Upper lobe of left lung (tissue), 6 donors: ENCODE measurements at regions not wholly inside any gene's neighbourhood (a gene's known extent, or its start where the extent isn't known, plus 50 kb on each side); places are given as distances from the start of the nearest gene placed in this dataset.

Experiments
- ATAC-seq, 2 donors: fragments of 200-7000 bp; cut with Tn5 transposase; one replicate each; pipeline ENCODE4 v1.9.1; 2022; ENCODE audit warnings: mild to moderate bottlenecking in 2 of 2, moderate library complexity in 2 of 2; ENCODE audit not compliant: low FRiP score in 2 of 2
- DNase-seq, 2 donors: peaks; one replicate each; pipeline ENCODE4 v3.0.0-alpha.2; 2019 to 2020
- H3K27ac ChIP-seq, 4 donors: fragments of 200-600 bp; sonication (generic); one replicate each; pipeline ENCODE4 v1.5.1; 2016 to 2019
- H3K27me3 ChIP-seq, 4 donors: fragments of 200-600 bp; sonication (generic); one replicate each; pipeline ENCODE4 v1.5.1; 2017 to 2019
- H3K36me3 ChIP-seq, 4 donors: fragments of 200-600 bp; sonication (generic); one replicate each; pipeline ENCODE4 v1.5.1; 2016 to 2019
- H3K4me1 ChIP-seq, 4 donors: fragments of 200-600 bp; sonication (generic); one replicate each; pipeline ENCODE4 v1.5.1; 2018 to 2019
- H3K4me3 ChIP-seq, 4 donors: fragments of 200-600 bp; sonication (generic); one replicate each; pipeline ENCODE4 v1.5.1; 2017 to 2019; ENCODE audit warnings: mild to moderate bottlenecking in 2 of 4, moderate library complexity in 1 of 4
- H3K9me3 ChIP-seq, 4 donors: fragments of 200-600 bp; sonication (generic); one replicate each; pipeline ENCODE4 v1.5.1; 2018 to 2019
- EP300 ChIP-seq, 4 donors: sonication (generic); formaldehyde crosslinking; IDR thresholded peaks; one replicate each; pipeline ENCODE4 v1.5.1; 2017; ENCODE audit warnings: antibody characterized with exemption in 4 of 4, control low read depth in 2 of 4
- POLR2A ChIP-seq, 4 donors: fragments of 450-650 bp; IDR thresholded peaks; one replicate each; pipeline ENCODE4 v1.5.1; 2016 to 2017; ENCODE audit warnings: antibody characterized with exemption in 4 of 4, mild to moderate bottlenecking in 2 of 4
- POLR2AphosphoS5 ChIP-seq, 2 donors: sonication (generic); formaldehyde crosslinking; IDR thresholded peaks; one replicate each; pipeline ENCODE4 v1.5.1; 2017; ENCODE audit warnings: antibody characterized with exemption in 2 of 2
- WGBS, 2 donors: methylation state at CpG; one replicate each; pipeline ENCODE4 v1.1.5; 2017 to 2018; 5-methylcytosine and 5-hydroxymethylcytosine counted together
- TF ChIP-seq, protein P1 (sequence below), 6 experiments: fragments of 450-650 bp in 4 of 6; fragments of 200-600 bp in 2 of 6; sonication (generic) in 2 of 6; IDR thresholded peaks; one replicate each; pipeline ENCODE4 v1.5.1; 2016 to 2019; ENCODE audit warnings: antibody characterized with exemption in 6 of 6
- donor health status: DM: no; HTN: no; CAD: no; lungs with moderate emphysema.
- donor health status: DM: no; HTN: yes; CAD: no; lungs with severe emphysema.

DNA sequence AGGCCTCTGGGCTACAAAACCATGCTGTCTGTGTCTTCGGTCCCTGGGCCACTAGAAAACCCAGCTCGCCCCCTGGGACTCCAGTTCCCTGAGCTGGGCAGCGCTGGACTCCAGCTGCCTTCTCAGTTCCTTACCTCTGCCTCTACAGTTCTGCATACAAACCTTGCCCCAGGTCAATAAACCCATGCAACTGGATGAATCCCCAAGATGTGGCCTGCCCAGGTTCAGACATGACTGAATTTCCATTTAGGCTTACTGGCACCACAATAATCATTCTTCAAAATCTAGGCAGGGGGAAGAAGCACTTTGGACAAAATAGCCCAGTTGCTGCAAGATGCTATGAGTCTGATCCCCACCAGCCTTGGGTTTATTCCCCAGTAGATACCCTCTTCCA lies 159.5 kb downstream of the RRAGC start:
- 80 to 96% methylated on average over 3 of the region's 3 CpGs for WGBS, 2 donors
- Histone ChIP-seq H3K9me3 (peaks cover 0 to under 1% (median 0%) of the 10 kb centered on the region in 4 donors), H3K36me3 (no peaks in the 10 kb centered on the region), H3K27ac (no peak overlapping the region), H3K4me1 (no peaks in the 10 kb centered on the region), H3K4me3 (no peak overlapping the region), H3K27me3 (no peaks in the 10 kb centered on the region)
- ATAC-seq (no peak), DNase-seq (no peak)
- no peak for TF ChIP-seq POLR2AphosphoS5 (IDR thresholded peaks at IDR 0.05)
- TF ChIP-seq, protein P1, sequence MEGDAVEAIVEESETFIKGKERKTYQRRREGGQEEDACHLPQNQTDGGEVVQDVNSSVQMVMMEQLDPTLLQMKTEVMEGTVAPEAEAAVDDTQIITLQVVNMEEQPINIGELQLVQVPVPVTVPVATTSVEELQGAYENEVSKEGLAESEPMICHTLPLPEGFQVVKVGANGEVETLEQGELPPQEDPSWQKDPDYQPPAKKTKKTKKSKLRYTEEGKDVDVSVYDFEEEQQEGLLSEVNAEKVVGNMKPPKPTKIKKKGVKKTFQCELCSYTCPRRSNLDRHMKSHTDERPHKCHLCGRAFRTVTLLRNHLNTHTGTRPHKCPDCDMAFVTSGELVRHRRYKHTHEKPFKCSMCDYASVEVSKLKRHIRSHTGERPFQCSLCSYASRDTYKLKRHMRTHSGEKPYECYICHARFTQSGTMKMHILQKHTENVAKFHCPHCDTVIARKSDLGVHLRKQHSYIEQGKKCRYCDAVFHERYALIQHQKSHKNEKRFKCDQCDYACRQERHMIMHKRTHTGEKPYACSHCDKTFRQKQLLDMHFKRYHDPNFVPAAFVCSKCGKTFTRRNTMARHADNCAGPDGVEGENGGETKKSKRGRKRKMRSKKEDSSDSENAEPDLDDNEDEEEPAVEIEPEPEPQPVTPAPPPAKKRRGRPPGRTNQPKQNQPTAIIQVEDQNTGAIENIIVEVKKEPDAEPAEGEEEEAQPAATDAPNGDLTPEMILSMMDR (IDR thresholded peaks at IDR 0.05) = no peak

DNA sequence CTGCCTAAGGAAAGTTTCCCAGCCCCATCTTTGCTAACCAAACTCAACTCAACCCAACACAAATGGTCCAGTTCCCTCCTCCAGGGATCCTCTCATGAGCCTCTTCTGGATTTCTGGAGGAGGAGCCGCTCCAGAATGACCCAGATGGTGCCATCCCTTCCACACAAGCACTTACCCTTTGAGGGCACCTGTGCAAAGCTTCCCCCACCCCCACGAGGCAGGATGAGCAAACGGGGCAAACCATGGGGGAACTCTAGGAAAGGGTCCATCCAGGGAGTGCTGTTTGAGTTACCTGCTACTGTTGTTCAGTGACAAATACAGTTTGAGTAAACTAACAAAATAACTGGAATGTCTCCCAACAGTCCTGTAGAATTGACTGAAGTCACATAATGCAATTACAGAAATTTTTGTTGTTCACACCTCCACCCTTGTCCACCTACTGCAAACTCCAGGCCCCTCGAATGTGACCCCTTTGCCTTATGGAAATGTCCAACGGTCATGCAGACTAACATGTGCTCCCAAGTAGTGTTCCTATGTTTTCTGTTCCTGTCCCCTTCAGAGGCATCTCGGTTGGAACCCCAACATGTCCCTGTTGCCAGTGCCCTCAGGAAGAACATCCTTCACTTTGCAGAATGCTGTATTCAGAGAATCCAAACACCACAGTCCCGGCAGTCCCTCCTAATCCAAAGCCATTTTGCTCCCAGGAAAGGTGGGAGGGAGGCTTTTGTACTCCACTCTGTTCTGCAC lies 160.1 kb downstream of the RRAGC start:
- WGBS, 2 donors = 69 to 77% methylated on average over 7 of the region's 7 CpGs
- no peak overlapping the region for H3K4me3 ChIP-seq
- no peak for TF ChIP-seq EP300 (IDR thresholded peaks at IDR 0.05)
- TF ChIP-seq, protein P1 (IDR thresholded peaks at IDR 0.05) = no peak
- no peak overlapping the region for H3K27ac ChIP-seq
- no peaks in the 10 kb centered on the region for H3K4me1 ChIP-seq
- ATAC-seq (no peak), DNase-seq (no peak)
- no peaks in the 10 kb centered on the region for H3K9me3 ChIP-seq
- no peaks in the 10 kb centered on the region for H3K36me3 ChIP-seq
- H3K27me3 ChIP-seq = no peaks in the 10 kb centered on the region

DNA sequence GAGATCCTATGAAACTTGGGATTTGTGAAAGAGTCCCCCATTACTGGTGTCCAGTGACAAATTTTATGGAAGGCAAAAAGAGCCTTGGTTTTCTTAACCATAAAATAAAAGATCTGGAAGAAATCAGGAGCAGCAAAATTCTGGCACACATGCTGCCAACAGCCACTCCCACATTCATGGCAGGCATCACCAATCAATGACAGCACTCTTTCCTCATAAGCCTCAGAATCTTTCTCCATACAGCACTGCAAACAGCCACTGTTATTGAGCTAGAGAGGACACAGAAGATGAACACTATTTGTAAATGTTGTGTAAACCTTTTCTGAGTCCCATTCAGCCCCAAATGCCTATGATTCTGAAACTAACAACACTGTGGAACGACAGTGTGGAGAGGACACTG lies 162.2 kb downstream of the RRAGC start:
- TF ChIP-seq POLR2AphosphoS5 (IDR thresholded peaks at IDR 0.05) (no peak), EP300 (IDR thresholded peaks at IDR 0.05) (no peak), POLR2A (IDR thresholded peaks at IDR 0.05) (no peak)
- TF ChIP-seq, protein P1 (IDR thresholded peaks at IDR 0.05) = no peak
- no peak overlapping the region for H3K4me3 ChIP-seq
- WGBS, 2 donors = 83 to 84% methylated on average over 1 of the region's 1 CpG

DNA sequence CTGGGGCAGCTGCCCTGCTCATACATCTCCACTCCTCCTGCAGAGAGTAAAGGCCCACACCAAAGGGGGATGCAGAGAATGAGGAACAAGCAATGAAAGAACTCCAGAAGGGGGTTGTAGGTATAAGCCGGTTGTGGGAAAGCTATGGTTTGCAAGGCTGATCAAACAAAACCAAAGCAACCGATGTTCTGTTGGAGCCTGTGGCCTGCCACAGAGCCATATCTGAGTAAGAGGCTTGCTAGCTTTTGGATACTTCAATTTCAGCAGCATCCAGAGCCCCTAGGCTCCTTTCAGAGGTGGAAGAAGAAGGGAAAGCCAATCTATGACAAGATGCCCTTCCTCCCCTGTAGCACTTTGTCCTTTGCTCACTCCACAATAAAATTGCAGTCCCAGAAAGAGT lies 163.2 kb downstream of the RRAGC start:
- H3K9me3 ChIP-seq = no peaks in the 10 kb centered on the region
- H3K4me1 ChIP-seq = no peaks in the 10 kb centered on the region
- H3K4me3 ChIP-seq = no peak overlapping the region
- no peak for TF ChIP-seq POLR2A (IDR thresholded peaks at IDR 0.05)
- TF ChIP-seq POLR2AphosphoS5 (IDR thresholded peaks at IDR 0.05) = no peak
- TF ChIP-seq, protein P1 (IDR thresholded peaks at IDR 0.05) = no peak
- no peak for TF ChIP-seq EP300 (IDR thresholded peaks at IDR 0.05)
- DNase-seq (no peak), ATAC-seq (no peak)
- H3K27me3 ChIP-seq = no peaks in the 10 kb centered on the region
- no peak overlapping the region for H3K27ac ChIP-seq
- 96 to 100% methylated on average over 2 of the region's 2 CpGs for WGBS, 2 donors
- H3K36me3 ChIP-seq = no peaks in the 10 kb centered on the region

More for the DNA sequence above, 162.2 kb downstream of the RRAGC start:
- H3K4me1 ChIP-seq = no peaks in the 10 kb centered on the region
- no peaks in the 10 kb centered on the region for H3K9me3 ChIP-seq
- no peaks in the 10 kb centered on the region for H3K36me3 ChIP-seq
- no peak for ATAC-seq
- H3K27me3 ChIP-seq = no peaks in the 10 kb centered on the region
- no peak overlapping the region for H3K27ac ChIP-seq
- DNase-seq = no peak

DNA sequence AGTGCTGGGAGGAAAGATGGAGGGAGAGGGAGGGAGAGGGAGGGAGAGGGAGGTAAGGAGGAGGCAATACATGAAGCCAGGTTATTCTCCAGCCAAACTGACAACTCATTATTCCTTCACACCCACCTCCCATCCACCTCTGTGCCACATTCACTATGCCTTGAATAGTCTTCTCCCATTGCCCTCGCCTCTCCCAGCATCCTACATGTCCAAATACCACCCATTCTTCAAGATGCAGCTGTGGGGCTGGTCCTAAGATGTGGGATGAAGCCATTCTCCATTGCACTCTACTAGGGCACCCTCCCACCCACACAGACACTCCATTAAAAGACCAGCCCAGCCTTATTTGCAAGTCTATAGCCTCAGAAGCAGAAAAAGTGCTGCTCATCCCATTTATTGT lies 165.8 kb downstream of the RRAGC start:
- DNase-seq = no peak
- Histone ChIP-seq H3K36me3 (no peaks in the 10 kb centered on the region), H3K27me3 (no peaks in the 10 kb centered on the region), H3K4me3 (no peak overlapping the region), H3K4me1 (no peaks in the 10 kb centered on the region), H3K27ac (no peak overlapping the region), H3K9me3 (no peaks in the 10 kb centered on the region)
- no peak for TF ChIP-seq POLR2A (IDR thresholded peaks at IDR 0.05)
- no peak for TF ChIP-seq POLR2AphosphoS5 (IDR thresholded peaks at IDR 0.05)
- TF ChIP-seq, protein P1 (IDR thresholded peaks at IDR 0.05) = no peak
- no peak for TF ChIP-seq EP300 (IDR thresholded peaks at IDR 0.05)
- ATAC-seq = no peak
- 67 to 83% methylated on average over 1 of the region's 1 CpG for WGBS, 2 donors
